ENCODE measurements at regions not wholly inside any gene's neighbourhood (a gene's known extent, or its start where the extent isn't known, plus 50 kb on each side); places are given as distances from the start of the nearest gene placed in this dataset.
"Not testable (repeated sequence)": the region's sequence is repeated elsewhere in the genome, so short reads cannot be mapped to it uniquely, and the experiment has no call there.

GRCh38 chr4:141540643-141541042 lies 95.7 kb upstream of the IL15 start:
- no peak for DNase-seq (ENCODE audit: low read depth, low spot score)

GRCh38 chr4:141541851-141542250 lies 94.5 kb upstream of the IL15 start:
- in situ Hi-C loops (cut with HindIII; ENCODE audit: low pct_unique_long_range_greater_than_20kb, low sequenced_read_pairs): no loop called here

More at GRCh38 chr4:141540643-141541042, 95.7 kb upstream of the IL15 start:
- in situ Hi-C loops (cut with HindIII; ENCODE audit: low pct_unique_long_range_greater_than_20kb, low sequenced_read_pairs): no loop called here

GRCh38 chr4:141543176-141543575 lies 93.2 kb upstream of the IL15 start:
- in situ Hi-C loops (cut with HindIII; ENCODE audit: low pct_unique_long_range_greater_than_20kb, low sequenced_read_pairs): no loop called here
- DNase-seq (ENCODE audit: low read depth, low spot score): no peak

More at GRCh38 chr4:141541851-141542250, 94.5 kb upstream of the IL15 start:
- DNase-seq (ENCODE audit: low read depth, low spot score): no peak

- no peak for DNase-seq (ENCODE audit: low read depth, low spot score)
- in situ Hi-C loops (cut with HindIII; ENCODE audit: low pct_unique_long_range_greater_than_20kb, low sequenced_read_pairs): no loop called here
These were observed 92.7 kb upstream of the IL15 start for GRCh38 chr4:141543706-141544105.

DNA sequence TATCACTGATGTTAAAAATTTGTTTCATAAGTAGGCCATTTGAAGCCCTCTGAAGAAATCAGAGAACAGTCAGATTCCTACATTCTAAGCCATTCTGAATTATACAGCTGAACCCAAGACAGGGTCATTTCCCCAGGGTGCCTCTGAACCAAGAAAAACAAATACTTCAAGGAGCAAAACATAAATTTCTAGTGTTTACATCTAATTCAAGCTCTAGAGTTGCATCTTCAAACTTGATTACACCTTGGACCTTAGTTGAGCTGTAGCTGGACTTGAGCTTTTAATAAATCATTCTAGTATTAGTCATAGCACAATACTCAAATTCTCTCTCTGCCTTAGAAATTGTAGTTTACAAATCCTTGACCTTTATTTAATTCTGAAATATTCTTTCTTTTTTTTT lies 87.6 kb upstream of the IL15 start:
- in situ Hi-C loops (cut with HindIII; ENCODE audit: low pct_unique_long_range_greater_than_20kb, low sequenced_read_pairs): no loop called here
- no peak for DNase-seq (ENCODE audit: low read depth, low spot score)

- in situ Hi-C loops (cut with HindIII; ENCODE audit: low pct_unique_long_range_greater_than_20kb, low sequenced_read_pairs): no loop called here
- no peak for DNase-seq (ENCODE audit: low read depth, low spot score)
These were observed 76.3 kb upstream of the IL15 start for GRCh38 chr4:141560056-141560455.

DNA sequence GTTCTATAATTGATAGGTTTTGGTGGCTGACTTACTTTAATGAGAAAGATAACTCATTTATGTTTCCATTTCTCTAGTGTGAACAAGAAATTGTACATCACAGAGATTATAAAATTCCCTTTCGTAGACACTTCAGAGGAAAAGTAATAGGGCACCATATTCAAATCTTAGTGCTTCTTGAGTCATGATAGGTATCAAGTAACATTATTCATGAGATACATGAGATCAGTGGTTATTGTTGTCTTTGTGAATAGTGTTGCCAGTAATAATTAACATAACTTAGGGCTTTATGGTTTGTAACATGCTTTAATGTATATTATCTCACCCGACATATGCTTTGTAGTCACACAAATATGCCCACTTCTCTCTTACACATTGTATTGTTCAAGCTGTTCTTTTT lies 73.7 kb upstream of the IL15 start:
- no peak for DNase-seq (ENCODE audit: low read depth, low spot score)
- in situ Hi-C loops (cut with HindIII; ENCODE audit: low pct_unique_long_range_greater_than_20kb, low sequenced_read_pairs): no loop called here

DNA sequence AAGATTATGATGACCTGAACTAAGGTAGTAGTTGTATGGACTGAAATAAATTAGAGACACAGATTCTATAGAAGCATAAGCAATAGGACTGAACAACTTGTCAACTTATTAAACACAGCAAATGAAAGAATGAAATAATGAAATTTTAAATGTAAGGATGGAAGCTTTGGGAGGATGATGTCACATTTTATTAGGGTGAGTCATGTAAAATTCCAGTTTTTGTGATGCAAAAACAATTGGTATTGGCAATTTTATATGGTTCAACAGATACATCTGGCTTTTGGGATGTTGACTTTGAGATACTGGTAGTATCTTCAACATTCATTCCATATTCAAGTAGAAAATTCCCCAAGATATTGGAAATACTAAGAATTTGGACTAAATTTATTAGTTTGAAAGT lies 72.7 kb upstream of the IL15 start:
- in situ Hi-C loops (cut with HindIII; ENCODE audit: low pct_unique_long_range_greater_than_20kb, low sequenced_read_pairs): no loop called here
- DNase-seq (ENCODE audit: low read depth, low spot score): no peak

GRCh38 chr4:141564961-141565360 lies 71.4 kb upstream of the IL15 start:
- DNase-seq (ENCODE audit: low read depth, low spot score); in situ Hi-C loops (cut with HindIII; ENCODE audit: low pct_unique_long_range_greater_than_20kb, low sequenced_read_pairs): not testable (repeated sequence)

DNA sequence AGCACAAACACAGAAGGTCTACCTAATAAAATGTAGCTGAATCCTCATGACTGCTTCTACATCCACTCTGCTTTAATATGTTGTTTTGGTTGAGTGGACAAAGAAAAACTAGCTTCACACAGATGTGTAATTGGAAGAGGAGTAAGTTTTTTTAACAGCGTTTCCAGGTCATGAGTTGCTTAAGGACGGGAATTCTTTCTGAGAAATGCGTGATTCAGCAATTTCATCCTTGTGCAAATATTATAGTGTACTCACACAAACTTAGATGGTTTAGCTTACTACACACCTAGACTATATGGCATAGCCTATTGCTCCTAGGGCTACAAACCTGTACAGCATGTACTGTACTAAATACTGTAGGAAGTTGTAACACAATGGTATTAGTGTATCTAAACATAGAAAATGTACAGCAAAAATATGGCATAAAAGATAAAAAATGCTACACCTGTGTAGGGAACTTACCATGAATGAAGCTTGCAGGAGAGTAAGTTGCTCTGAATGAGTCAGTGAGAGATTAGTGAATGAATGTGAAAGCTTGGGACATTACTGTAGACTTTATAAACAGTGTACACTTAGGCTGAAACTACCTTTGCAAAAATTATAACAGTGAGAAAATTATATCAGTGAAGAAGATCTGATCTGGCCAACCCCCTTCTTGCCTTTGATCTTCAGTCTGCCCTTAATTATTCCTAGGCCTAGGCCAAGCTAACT lies 70.8 kb upstream of the IL15 start:
- no peak for DNase-seq (ENCODE audit: low read depth, low spot score)
- in situ Hi-C loops (cut with HindIII; ENCODE audit: low pct_unique_long_range_greater_than_20kb, low sequenced_read_pairs): no loop called here

- no peak for DNase-seq (ENCODE audit: low read depth, low spot score)
- in situ Hi-C loops (cut with HindIII; ENCODE audit: low pct_unique_long_range_greater_than_20kb, low sequenced_read_pairs): no loop called here
These were observed 69.0 kb upstream of the IL15 start for GRCh38 chr4:141567326-141567915.

GRCh38 chr4:141569141-141569540 lies 67.2 kb upstream of the IL15 start:
- in situ Hi-C loops (cut with HindIII; ENCODE audit: low pct_unique_long_range_greater_than_20kb, low sequenced_read_pairs): no loop called here
- DNase-seq (ENCODE audit: low read depth, low spot score): no peak

GRCh38 chr4:141570290-141570689 lies 66.1 kb upstream of the IL15 start:
- in situ Hi-C loops (cut with HindIII; ENCODE audit: low pct_unique_long_range_greater_than_20kb, low sequenced_read_pairs): no loop called here
- DNase-seq (ENCODE audit: low read depth, low spot score): no peak

- no peak for DNase-seq (ENCODE audit: low read depth, low spot score)
- in situ Hi-C loops (cut with HindIII; ENCODE audit: low pct_unique_long_range_greater_than_20kb, low sequenced_read_pairs): no loop called here
These were observed 65.0 kb upstream of the IL15 start for GRCh38 chr4:141571362-141571761.

DNA sequence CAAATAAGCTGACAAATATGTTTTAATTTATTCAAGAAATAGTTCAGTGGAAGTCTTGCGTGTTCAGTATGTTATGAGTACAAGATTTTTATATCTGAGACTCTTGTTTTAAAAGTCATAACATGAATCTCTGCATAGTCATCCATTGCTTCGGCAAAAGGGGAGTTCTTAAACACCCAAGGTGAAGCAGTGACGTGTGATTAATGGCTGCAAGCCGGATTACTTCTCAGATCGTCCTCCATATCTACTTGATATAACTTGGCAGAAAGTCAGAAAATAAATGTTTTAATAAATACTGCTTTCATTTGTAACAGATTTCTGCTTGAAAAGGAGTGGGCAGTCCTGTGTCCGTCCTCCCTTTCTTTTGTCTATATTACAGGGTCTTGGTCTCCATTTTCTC lies 64.6 kb upstream of the IL15 start:
- in situ Hi-C loops (cut with HindIII; ENCODE audit: low pct_unique_long_range_greater_than_20kb, low sequenced_read_pairs): no loop called here
- DNase-seq (ENCODE audit: low read depth, low spot score): no peak

DNA sequence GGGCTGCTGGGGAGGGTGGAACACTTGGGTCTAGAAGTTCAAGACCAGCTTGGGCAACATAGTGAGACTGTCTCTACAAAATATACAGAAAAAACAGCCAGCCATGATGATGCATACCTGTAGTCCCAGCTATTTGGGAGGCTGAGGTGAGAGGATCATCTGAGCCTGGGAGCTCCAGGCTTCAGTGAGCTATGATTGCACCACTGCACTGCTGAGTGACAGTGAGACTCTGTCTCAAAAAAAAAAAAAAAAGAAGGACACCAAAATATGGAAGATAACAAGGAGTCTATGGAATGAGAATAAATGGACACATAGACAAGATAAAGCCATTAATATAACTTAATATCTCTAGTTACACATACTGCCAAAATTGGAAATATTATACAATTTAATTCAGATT lies 62.7 kb upstream of the IL15 start:
- in situ Hi-C loops (cut with HindIII; ENCODE audit: low pct_unique_long_range_greater_than_20kb, low sequenced_read_pairs): no loop called here
- DNase-seq (ENCODE audit: low read depth, low spot score): no peak

DNA sequence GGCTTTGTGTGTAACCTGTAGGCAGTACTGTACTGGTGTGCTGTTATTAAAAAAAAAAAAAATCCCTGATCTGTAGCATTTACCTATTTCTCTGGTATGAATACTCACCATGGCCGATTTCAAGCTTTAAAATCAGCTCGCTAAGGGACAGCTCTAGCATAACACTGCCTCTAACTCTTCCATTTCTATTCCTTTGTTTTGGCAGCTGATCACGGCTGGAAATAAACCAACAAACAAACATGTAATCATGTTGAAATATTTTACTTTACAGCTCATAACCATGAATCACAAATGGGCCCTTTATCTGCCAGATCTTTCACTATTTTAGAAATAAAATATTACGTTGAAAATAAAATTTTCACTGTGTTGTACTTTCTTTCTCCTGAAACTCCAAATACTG lies 60.5 kb upstream of the IL15 start:
- DNase-seq (ENCODE audit: low read depth, low spot score): no peak
- in situ Hi-C loops (cut with HindIII; ENCODE audit: low pct_unique_long_range_greater_than_20kb, low sequenced_read_pairs): no loop called here

DNA sequence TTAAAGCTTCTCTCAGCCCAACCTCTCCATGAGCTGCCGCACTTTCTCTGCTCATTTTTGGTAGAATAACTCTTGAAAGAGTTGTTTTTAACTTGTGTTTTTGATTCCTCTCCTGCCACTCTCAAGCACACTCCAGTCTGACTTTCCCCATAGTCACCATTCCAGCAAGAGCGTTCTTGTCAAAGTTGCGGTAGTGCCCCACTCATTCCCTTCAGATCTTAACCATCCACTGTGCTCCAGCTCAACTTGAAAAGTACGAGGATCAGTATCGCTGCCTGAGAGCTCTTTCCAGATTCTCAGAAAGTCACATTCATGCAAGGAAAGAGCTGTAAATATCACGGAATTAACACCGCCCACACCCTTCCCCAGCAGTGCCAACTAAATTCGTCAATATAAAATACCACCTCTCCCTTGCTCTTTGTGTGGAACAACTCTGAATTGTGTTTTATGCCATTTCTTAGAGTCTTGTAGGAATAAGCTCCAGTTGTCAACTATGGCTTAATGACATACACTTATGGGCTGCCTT lies 59.7 kb upstream of the IL15 start:
- no peak for DNase-seq (ENCODE audit: low read depth, low spot score)
- in situ Hi-C loops (cut with HindIII; ENCODE audit: low pct_unique_long_range_greater_than_20kb, low sequenced_read_pairs): no loop called here

DNA sequence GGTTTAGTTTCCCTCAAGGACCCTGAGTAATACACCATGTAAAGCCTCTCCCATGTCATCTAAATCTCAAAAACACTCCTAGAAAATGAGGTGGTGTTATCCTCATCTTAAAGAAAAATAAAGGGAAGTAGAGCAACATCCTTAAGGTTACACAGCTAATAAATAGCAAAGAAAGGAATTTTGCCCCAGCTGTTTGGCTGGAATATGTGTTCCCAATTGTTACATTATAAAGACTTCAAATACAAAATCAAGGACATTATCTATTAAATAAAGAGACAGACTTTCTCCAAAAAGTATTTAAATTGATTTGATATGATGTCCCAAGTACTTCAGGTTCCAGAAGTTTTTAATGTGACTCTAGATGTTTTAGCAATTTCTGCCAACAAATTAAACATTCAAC lies 57.9 kb upstream of the IL15 start:
- DNase-seq (ENCODE audit: low read depth, low spot score): no peak
- in situ Hi-C loops (cut with HindIII; ENCODE audit: low pct_unique_long_range_greater_than_20kb, low sequenced_read_pairs): no loop called here

Data from SK-MEL-5 (cell line).